NB4 (cell line): ENCODE measurements at regions not wholly inside any gene's neighbourhood (a gene's known extent, or its start where the extent isn't known, plus 50 kb on each side); places are given as distances from the start of the nearest gene placed in this dataset.

Source experiments
- CTCF ChIP-seq: IDR thresholded peaks from one replicate; pipeline ENCODE4 v1.5.1; 2012; ENCODE audit warnings: low read depth, low read length
- MAX ChIP-seq: IDR thresholded peaks from 2 replicates; pipeline ENCODE4 v1.6.1; 2011; ENCODE audit warnings: low read depth, low read length
- MYC ChIP-seq: IDR thresholded peaks from 2 replicates; pipeline ENCODE4 v1.6.1; 2011; ENCODE audit warnings: low read depth, low read length
- POLR2A ChIP-seq: IDR thresholded peaks from 2 replicates; pipeline ENCODE4 v1.6.1; 2011; ENCODE audit warnings: mild to moderate bottlenecking; ENCODE audit not compliant: insufficient read length; ENCODE audit errors: extremely low read depth

GRCh38 chr2:59703796-59704195, 849.7 kb downstream of the BCL11A start:
- TF ChIP-seq POLR2A (no peak), CTCF (no peak), MYC (no peak), MAX (no peak)
